Type B pancreatic cell (in vitro differentiated cells): ENCODE measurements at regions not wholly inside any gene's neighbourhood (a gene's known extent, or its start where the extent isn't known, plus 50 kb on each side); places are given as distances from the start of the nearest gene placed in this dataset.

ENCODE experiments used
- DNase-seq: peaks from one replicate; pipeline ENCODE4 v3.0.0; 2021; ENCODE audit warnings: mixed read lengths; ENCODE audit not compliant: unreplicated experiment; ENCODE audit errors: extremely low spot score
- H3K27ac Mint-ChIP-seq: 2 replicates; pipeline ENCODE4 v1.8.0; 2021; ENCODE audit warnings: mild to moderate bottlenecking, mixed read lengths
- H3K27me3 Mint-ChIP-seq: 2 replicates; pipeline ENCODE4 v1.8.0; 2021; ENCODE audit warnings: mixed read lengths
- H3K36me3 Mint-ChIP-seq: 2 replicates; pipeline ENCODE4 v1.8.0; 2021; ENCODE audit warnings: mixed read lengths
- H3K4me1 Mint-ChIP-seq: one replicate; pipeline ENCODE4 v1.8.0; 2021; ENCODE audit warnings: mixed read lengths; ENCODE audit not compliant: unreplicated experiment
- H3K4me3 Mint-ChIP-seq: 2 replicates; pipeline ENCODE4 v1.8.0; 2021; ENCODE audit warnings: mild to moderate bottlenecking, mixed read lengths
- H3K9me3 Mint-ChIP-seq: 2 replicates; pipeline ENCODE4 v1.8.0; 2021; ENCODE audit warnings: mixed read lengths
- CTCF ChIP-seq: fragments of 200-600 bp; sonication (generic); conservative IDR thresholded peaks from 2 replicates; pipeline ENCODE4 v1.5.0; 2021; ENCODE audit warnings: antibody characterized with exemption, mild to moderate bottlenecking

- H3K27ac Mint-ChIP-seq: peak overlapping the region; percentile 29
- no peaks in the 10 kb centered on the region for H3K27me3 Mint-ChIP-seq
- no peak for TF ChIP-seq CTCF
- H3K4me3 Mint-ChIP-seq: peak overlapping the region; percentile 42
- no peaks in the 10 kb centered on the region for H3K36me3 Mint-ChIP-seq
- no peak for DNase-seq
- no peaks in the 10 kb centered on the region for H3K9me3 Mint-ChIP-seq
- peaks cover 10% of the 10 kb centered on the region for H3K4me1 Mint-ChIP-seq
Observed at GRCh38 chr12:87661786-87662377, 367.3 kb downstream of the C12orf50 start.

- no peak for DNase-seq
- no peaks in the 10 kb centered on the region for H3K36me3 Mint-ChIP-seq
- H3K27me3 Mint-ChIP-seq: no peaks in the 10 kb centered on the region
- TF ChIP-seq CTCF: no peak
- H3K27ac Mint-ChIP-seq: peak overlapping the region; percentile 29
- H3K9me3 Mint-ChIP-seq: no peaks in the 10 kb centered on the region
- H3K4me3 Mint-ChIP-seq: peak overlapping the region; percentile 33
- H3K4me1 Mint-ChIP-seq: peaks cover 14% of the 10 kb centered on the region
Observed at GRCh38 chr12:87660987-87661774, 368.0 kb downstream of the C12orf50 start.

- no peak for TF ChIP-seq CTCF
- DNase-seq: no peak
- Mint-ChIP-seq H3K27me3 (no peaks in the 10 kb centered on the region), H3K36me3 (no peaks in the 10 kb centered on the region), H3K27ac (no peak overlapping the region), H3K4me3 (no peak overlapping the region), H3K4me1 (peaks cover 14% of the 10 kb centered on the region), H3K9me3 (no peaks in the 10 kb centered on the region)
Observed at GRCh38 chr12:87660291-87660690, 368.9 kb downstream of the C12orf50 start.

- H3K4me3 Mint-ChIP-seq: no peak overlapping the region
- H3K27ac Mint-ChIP-seq: no peak overlapping the region
- H3K36me3 Mint-ChIP-seq: no peaks in the 10 kb centered on the region
- no peaks in the 10 kb centered on the region for H3K9me3 Mint-ChIP-seq
- H3K4me1 Mint-ChIP-seq: peaks cover 9% of the 10 kb centered on the region
- no peaks in the 10 kb centered on the region for H3K27me3 Mint-ChIP-seq
- no peak for DNase-seq
- TF ChIP-seq CTCF: no peak
Observed at GRCh38 chr12:87656311-87656710, 372.9 kb downstream of the C12orf50 start.

- no peaks in the 10 kb centered on the region for H3K36me3 Mint-ChIP-seq
- H3K27me3 Mint-ChIP-seq: no peaks in the 10 kb centered on the region
- TF ChIP-seq CTCF: no peak
- no peak for DNase-seq
- no peaks in the 10 kb centered on the region for H3K9me3 Mint-ChIP-seq
- H3K4me1 Mint-ChIP-seq: peaks cover 4% of the 10 kb centered on the region
- H3K27ac Mint-ChIP-seq: no peak overlapping the region
- H3K4me3 Mint-ChIP-seq: no peak overlapping the region
Observed at GRCh38 chr12:87651670-87652425, 377.4 kb downstream of the C12orf50 start.
